Ecto neural progenitor cell (in vitro differentiated cells): ENCODE measurements at regions not wholly inside any gene's neighbourhood (a gene's known extent, or its start where the extent isn't known, plus 50 kb on each side); places are given as distances from the start of the nearest gene placed in this dataset.

Experiments
- DNase-seq: peaks from one replicate; pipeline ENCODE4 v3.0.0-alpha.2; 2018; ENCODE audit warnings: low spot score

DNA sequence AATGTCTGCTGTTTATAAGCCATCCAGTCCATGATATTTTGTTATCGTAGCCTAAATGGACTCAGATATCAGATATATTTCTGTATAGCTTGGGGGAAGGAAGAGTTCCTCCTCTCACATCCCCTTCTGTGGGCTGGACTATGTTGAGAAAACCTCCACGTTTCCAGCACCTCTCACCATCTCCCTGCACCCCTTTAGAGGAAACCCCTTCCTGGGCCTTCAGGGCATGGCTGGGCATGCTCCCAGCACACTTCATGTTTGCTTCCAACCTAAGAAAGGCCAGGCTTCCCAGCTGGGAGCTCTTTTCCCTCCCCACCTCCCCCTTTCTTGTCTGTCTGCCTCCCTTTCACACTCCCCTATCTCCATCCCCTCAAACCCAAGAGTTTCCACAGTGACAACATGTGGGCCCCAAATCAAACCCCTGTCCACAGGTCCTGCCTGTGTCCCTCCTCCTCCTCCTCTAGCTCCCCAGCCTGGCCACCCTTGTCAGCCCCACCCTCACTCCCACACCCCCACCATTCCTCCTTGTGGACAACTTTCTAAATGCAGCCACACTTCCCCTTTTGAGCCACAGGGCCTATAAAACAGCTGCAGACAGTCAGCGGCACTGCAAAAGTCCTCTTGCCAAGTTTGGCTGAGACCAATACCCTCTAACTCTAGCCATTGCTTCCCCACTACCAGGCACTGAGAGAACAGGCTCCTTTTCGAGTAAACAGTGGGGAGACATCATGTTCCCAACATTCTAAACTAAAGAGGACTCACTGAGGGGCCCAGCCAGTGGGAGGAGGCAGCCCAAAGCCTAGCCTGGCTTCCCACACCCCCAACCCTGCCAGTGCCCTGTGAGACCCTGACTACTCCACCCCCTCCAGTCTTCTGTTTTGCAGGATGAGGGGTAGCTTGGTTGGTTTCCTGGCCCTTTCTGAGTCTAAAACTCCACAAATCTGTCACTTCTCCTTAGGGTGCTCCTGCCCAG, 120.5 kb downstream of the ZFP36L2 start:
- no peak for DNase-seq

DNA sequence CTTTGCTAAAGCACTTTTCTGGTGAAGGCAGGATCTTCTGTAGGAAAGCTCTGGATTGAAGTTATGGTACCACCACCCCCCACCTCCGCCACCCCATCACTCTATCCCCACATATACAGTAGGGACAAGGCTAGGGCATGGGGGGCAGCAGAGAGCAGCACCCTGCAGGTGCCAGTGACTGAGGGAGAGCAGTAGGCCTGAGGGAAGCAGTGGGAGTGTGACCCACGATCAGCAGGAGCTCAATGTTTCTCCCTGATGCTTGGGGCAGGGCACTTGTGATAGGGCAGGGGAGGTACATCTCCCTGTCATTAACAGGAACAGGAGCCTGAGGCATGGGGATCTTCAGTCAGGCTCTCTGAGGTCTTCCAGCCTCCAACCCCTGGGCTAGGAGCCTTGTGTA, 121.6 kb downstream of the ZFP36L2 start:
- no peak for DNase-seq

DNA sequence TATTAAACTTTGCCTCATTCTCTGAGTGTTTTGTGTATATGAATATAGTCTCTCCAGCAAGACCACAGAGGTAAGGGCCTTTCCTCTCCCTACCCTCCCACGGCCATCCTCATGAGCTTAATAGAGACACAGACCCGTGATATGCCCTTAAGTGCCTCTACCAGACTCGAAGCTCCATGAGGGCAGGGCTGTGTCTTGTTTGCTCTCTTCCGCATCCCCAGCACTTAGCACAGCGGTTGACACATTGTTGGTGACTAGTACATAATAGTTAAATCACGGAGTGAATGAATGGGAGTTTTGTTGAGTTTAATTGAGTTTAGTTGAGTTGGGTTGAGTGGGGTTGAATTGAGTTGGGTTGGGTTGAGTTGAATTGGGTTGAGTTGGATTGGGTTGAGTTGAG, 122.3 kb downstream of the ZFP36L2 start:
- DNase-seq = no peak

DNA sequence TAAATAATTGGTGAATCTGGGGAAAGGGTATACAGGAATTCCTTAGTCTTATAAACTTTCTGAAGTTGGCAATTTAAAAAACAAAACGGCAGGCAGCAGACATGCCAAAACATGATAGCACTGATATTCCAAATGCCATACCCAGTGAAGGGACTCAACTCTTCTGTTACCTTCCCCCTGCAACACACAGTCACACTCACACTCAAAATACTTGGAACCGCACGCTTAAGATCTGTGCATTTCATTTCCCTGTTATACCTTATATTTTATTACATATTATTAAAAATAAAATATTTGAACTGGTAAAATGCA, 123.4 kb downstream of the ZFP36L2 start:
- no peak for DNase-seq

GRCh38 chr2:43102366-43103092, 123.9 kb downstream of the ZFP36L2 start:
- no peak for DNase-seq

DNA sequence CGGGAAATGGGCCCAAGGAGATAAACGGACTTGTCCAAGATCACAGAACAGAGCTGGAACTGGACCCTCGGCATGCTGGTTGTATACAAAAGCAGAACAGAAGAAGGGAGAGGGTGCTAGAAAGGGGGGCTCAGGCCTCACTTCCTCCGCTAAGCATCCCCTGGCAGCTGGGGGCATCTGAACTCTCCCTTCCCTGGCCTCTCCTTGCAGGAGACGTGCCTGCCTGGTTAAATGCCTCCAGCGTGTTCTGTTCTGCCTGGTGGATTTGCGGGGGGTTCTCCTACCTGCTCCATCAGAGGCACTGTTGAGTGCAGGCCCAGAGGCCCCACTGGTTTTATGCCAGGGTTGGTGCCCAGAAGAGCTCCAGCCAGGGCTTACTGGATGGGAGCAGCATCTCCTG, 124.7 kb downstream of the ZFP36L2 start:
- DNase-seq = no peak

- DNase-seq = peak; percentile 90
Measured at GRCh38 chr2:43100883-43101662, 125.3 kb downstream of the ZFP36L2 start.

DNA sequence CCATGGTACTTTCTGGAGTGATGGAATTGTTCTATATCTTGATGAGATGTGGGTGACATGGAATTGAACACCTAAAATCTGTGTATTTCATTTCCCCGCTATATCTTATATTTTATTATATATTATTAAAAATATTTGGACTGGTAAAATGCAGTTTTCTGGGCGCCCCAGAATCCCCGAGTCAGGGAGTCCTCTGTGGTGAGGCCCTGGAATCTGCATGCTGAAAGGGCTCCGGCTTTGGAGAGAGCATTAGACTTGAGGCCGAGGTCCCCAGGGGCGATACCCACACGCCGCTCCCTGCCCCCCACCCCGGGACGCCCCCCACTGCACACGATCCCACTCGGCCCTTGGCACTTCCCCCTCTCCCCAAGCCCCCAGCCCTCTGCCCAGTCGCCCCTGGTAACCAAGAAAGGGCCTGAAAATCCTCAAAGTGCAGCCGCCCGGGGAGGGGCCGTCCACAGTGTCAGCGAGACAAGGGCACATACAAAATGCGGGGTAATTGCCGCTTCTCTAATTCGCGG, 126.0 kb downstream of the ZFP36L2 start:
- no peak for DNase-seq

DNA sequence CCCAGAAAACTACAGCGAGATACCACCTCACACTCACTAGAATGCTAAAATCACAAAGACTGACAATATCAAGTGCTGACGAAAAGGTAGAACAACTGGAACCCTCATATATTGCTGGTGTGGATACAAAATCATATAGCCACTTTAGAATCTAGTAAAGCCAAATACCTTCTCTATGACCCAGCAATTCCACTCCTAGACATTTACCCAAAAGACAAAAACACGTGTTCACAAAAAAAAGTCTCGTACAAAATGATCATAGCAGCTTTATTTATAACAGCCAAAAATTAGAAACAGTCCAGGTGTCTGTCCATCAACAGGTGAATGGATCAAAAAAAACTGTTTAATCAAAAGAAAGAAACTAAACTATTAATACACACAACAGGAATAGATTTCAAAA, 126.6 kb downstream of the ZFP36L2 start:
- DNase-seq = no peak

- DNase-seq = no peak
Measured at GRCh38 chr2:43098539-43098938, 127.9 kb downstream of the ZFP36L2 start.

DNA sequence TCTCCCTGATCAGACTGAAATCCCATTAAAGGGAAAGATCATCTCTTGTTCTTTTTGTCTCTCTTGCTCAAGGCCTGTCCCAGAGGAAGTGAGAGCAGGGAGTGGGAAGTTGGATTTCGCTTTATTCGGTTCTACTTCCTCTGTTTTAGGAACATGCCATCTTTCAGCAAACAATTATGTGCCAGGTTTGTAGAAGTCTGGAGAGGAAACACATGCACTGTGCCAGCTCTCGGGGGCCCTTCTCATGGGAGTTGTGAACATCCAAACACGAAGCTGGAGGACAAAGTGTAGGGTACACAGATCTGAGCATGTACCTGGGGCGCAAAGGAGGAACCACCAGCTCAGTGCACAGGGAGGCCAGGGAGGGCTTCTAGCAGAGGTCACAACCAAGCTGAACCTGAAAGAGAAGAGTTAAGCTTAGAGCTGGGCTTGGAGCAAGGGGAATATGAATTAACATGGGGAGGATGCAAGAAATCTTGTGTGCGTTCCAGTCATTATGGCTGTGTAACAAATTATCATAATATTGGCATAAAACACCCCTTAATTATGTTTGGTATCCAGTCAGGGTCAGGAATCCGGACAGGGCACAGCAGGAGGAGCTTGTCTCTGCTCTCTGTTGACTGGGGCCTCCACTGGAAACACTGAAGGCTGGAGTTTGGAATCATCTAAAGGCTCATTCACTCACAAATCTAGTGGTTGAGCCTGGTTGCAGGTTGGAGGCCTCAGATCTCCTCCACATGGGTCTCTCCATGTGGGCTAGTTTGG, 128.6 kb downstream of the ZFP36L2 start:
- no peak for DNase-seq

DNA sequence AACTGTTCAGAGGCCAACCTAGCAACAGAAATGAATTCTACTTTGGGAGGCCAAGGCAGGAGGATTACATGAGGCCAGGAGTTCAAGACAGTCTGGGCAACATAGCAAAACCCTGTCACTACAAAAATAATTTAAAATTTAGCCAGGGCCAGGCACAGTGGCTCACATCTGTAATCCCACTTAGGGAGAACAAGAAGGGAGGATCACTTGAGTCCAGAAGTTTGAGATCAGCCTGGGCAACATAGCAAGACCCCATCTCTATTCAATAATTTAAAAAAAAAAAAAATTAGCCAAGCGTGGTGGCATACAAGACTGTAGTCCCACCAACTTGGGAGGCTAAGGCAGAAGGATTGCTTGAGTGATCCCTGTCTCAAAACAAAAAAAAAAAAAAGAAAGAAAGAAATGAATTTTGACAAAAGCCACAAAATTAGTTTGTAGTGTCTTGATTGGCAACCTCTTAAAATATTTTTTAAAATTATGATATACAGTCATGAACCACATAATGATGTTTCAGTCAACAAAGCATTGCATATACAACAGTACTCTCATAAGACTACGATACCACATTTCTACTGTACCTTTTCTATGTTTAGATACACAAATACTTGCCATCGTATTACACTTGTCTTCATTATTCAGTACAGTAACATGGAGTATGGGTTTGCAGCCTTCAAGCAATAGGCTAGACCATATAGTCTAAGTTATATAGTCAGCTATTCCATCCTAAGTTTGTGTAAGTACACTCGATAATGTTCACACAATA, 130.7 kb downstream of the ZFP36L2 start:
- DNase-seq = no peak

DNA sequence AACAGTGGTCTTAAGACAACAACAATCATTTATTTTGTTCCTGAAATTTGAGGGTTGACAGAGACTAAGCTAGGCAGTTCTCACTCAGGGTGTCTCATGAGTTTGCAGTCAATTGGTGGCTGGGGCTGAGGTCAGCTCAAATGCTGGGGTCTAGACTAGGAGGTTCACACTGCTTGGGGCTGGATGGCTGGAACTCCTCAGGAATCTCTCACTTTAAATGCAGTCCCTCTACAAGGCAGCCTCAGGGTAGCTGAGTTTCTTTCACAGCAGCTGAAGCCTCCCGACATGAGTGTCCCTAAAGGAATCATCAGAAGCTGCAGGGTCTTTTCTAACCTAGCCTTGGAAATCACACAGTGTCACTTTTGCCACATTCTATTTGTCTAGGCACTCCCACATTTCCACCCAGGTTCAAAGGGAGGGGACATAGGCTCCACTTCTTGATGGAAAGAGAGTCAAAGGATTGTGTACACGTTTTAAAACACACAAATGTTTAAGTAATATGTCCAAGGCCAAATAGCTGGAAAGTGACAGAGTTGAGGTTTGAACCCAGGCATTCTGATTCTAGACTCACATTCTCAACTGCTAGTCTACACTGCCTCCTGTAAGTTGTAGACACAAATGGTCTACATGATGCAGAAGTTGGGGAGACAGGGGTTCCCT, 133.8 kb downstream of the ZFP36L2 start:
- no peak for DNase-seq

GRCh38 chr2:43090317-43090716, 136.1 kb downstream of the ZFP36L2 start:
- no peak for DNase-seq

DNA sequence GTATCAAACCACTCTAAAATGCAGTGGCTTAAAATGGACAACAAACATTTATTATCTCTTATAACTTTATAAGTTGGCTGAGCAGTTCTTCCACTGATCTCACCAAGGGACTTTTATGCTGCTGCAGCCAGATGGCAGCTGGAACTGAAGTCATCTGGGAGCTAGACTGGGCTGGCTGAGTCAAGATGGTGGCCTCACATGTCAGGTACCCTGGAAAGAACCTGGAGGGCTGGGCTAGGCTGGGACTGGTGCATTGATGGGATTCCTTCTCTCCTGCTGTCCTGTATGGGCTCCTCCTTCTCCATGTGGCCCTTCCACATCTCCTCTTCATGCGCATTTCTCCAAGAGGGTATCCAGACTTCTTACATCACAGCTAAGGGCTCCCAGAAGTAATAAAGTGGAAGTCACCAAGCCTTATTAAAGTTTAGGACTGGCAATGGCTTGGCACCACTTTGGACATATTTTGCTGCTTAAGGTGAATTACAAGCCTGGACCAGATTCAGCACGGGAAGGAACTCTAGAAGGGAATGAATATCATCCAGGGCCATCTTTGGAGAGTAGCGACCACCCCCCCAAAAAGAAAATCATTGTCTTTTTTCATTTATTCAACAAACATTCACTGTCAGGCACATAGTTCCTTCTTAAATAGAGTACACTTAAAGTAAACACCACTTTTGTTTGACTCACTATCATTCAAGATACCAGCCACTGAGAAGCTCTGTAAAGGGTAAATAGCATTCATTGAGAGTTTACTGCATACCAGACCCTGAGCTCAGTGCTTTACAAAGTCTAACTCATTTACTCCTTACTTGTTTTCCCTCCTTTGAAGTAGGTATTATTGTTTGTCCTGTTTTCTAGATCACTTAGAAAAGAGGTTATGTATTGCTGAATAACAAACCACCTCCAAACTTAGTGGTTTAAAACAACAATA, 138.0 kb downstream of the ZFP36L2 start:
- DNase-seq = no peak

GRCh38 chr2:43087413-43087812, 139.0 kb downstream of the ZFP36L2 start:
- no peak for DNase-seq

- DNase-seq = no peak
Measured at GRCh38 chr2:43086451-43087221, 139.8 kb downstream of the ZFP36L2 start.

- no peak for DNase-seq
Measured at GRCh38 chr2:43085929-43086328, 140.5 kb downstream of the ZFP36L2 start.
